ENCODE measurements at regions not wholly inside any gene's neighbourhood (a gene's known extent, or its start where the extent isn't known, plus 50 kb on each side); places are given as distances from the start of the nearest gene placed in this dataset.

DNA sequence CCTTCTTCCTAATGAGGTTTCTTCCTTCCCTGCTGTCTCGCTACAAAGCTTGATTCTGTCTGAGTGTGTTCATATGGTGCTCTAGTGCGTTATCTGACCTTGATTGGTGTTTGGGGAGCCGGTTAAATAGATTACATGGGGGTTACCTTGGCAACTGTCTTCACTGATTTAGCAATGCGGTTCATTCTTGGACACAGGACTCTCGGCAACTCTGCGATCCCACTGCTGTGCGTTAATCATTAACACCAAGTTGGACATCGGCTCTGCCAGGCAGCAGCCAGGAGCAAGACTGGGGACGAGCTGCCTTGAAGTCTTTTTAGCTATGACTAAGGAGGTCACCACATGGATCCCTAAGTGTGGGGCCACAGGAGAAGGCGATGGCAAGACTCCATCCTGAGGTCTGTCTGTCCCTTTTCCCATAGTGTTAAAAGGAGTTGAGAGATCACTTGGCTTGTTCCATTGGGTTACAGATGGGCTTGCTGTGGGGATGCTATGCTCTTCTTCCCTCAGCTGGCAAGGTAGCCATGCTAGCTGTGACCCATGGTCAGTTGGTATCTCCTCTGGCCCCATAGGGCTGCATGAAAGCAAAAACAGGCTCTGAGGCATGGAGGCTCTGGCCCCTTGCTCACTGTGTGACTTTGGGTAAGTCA, 93.4 kb upstream of the MAMLD1 start (continued):
- TF ChIP-seq PRDM15 (CRISPR knock-in tag; IDR thresholded peaks at IDR 0.05) (no peak), ZFP90 (CRISPR knock-in tag; IDR thresholded peaks at IDR 0.05; ENCODE audit: borderline replicate concordance) (no peak), KAT7 (CRISPR knock-in tag; IDR thresholded peaks at IDR 0.05; ENCODE audit: borderline replicate concordance) (no peak), HHEX (CRISPR knock-in tag; IDR thresholded peaks at IDR 0.05) (no peak)
- TF ChIP-seq, protein P1, sequence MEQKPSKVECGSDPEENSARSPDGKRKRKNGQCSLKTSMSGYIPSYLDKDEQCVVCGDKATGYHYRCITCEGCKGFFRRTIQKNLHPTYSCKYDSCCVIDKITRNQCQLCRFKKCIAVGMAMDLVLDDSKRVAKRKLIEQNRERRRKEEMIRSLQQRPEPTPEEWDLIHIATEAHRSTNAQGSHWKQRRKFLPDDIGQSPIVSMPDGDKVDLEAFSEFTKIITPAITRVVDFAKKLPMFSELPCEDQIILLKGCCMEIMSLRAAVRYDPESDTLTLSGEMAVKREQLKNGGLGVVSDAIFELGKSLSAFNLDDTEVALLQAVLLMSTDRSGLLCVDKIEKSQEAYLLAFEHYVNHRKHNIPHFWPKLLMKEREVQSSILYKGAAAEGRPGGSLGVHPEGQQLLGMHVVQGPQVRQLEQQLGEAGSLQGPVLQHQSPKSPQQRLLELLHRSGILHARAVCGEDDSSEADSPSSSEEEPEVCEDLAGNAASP (CRISPR knock-in tag; IDR thresholded peaks at IDR 0.05; ENCODE audit: borderline replicate concordance): peak; percentile 63; the same call in 1 of the 2 replicates
- TF ChIP-seq, protein P2, sequence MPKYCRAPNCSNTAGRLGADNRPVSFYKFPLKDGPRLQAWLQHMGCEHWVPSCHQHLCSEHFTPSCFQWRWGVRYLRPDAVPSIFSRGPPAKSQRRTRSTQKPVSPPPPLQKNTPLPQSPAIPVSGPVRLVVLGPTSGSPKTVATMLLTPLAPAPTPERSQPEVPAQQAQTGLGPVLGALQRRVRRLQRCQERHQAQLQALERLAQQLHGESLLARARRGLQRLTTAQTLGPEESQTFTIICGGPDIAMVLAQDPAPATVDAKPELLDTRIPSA (CRISPR knock-in tag; IDR thresholded peaks at IDR 0.05; ENCODE audit: borderline replicate concordance): no peak

DNA sequence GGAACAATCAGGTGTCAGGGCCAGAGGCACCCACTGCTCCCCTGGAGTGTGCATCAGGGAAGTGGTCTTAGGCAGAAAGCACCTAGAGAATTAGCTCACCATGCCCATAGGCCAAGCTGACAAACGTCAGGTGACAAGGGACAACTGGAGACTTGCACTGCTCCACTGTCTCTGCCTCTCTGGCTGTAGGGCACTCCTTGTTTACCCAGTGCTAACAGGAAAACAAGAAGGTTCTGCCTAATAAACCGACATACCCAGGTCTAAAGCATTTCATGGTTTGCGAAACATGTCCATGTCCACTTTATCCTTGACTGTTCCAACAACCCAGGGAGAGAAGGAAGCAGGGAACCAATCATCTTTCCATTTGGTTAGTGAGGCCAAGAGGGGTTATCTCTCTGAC, 92.5 kb upstream of the MAMLD1 start:
- Histone ChIP-seq H3K4me3 (replicated peaks in 1 of 3; ENCODE audit: insufficient read depth in 1 of 3, low read depth in 2 of 3, low read length in 3 of 3) (no peak overlapping the region), H3K9me3 (ENCODE audit: low read length) (no peaks in the 10 kb centered on the region), H3K4me1 (ENCODE audit: insufficient read depth, low read length) (peaks cover 47% of the 10 kb centered on the region), H3K36me3 (replicated peaks in 1 of 2; ENCODE audit: control insufficient read depth in 1 of 2, insufficient read depth in 2 of 2, low read length in 2 of 2) (no peaks in the 10 kb centered on the region), H3K9ac (ENCODE audit: insufficient read depth, low read depth, low read length) (no peak overlapping the region), H3K4me2 (ENCODE audit: low read depth, low read length) (peak overlapping the region; percentile 62), H3K79me2 (ENCODE audit: insufficient read depth, low read length) (no peaks in the 10 kb centered on the region), H3K27ac (ENCODE audit: extremely low read length, insufficient read depth, low read length) (peak overlapping the region; percentile 61), H3K27me3 (ENCODE audit: control insufficient read depth in 1 of 2, insufficient read depth in 2 of 2, low read length in 2 of 2) (no peaks in the 10 kb centered on the region), H2AFZ (ENCODE audit: low read length) (no peak overlapping the region), H4K20me1 (ENCODE audit: insufficient read depth, low read length) (no peaks in the 10 kb centered on the region)
- FAIRE-seq (peak; percentile 85), ATAC-seq (peak; percentile 76), DNase-seq (ENCODE audit: low spot score) (peak; percentile 59)
- ChIA-PET CTCF (ENCODE audit: low intra/inter-chr PET ratio, low total read pairs) (no interaction called here), POLR2A (no interaction called here)
- in situ Hi-C loops (cut with HindIII; ENCODE audit: extremely low pct_ligation_motif_present, low pct_unique_long_range_greater_than_20kb): no loop called here
- WGBS (ENCODE audit: low lambda C conversion rate): no CpG with 5 or more reads among the region's 3 CpGs
- intact Hi-C loops (cut with micrococcal nuclease; ENCODE audit: unreplicated experiment): no loop called here
- no TSS peak for BruUV-seq (replicated peaks)
- TF ChIP-seq ZHX1 (CRISPR knock-in tag; IDR thresholded peaks at IDR 0.05; ENCODE audit: low read depth): no peak

Measured in HepG2 (cell line).